GM10248 (cell line): ENCODE measurements at regions not wholly inside any gene's neighbourhood (a gene's known extent, or its start where the extent isn't known, plus 50 kb on each side); places are given as distances from the start of the nearest gene placed in this dataset.

Source experiments
- CTCF ChIA-PET: fragments of 300-600 bp; sonication (Branson Sonifier 250); formaldehyde crosslinking; extraction: SDS; loops from one replicate; lab custom pipeline; 2021; ENCODE audit warnings: antibody characterized with exemption; lab: Yijun Ruan, JAX
- POLR2A ChIA-PET: fragments of 350-650 bp; sonication (Branson Sonifier 250); formaldehyde crosslinking; extraction: SDS; loops from one replicate; lab custom pipeline; 2020; ENCODE audit warnings: antibody characterized with exemption; lab: Yijun Ruan, JAX
- DNase-seq: peaks from one replicate; pipeline ENCODE4 v3.0.0; 2012; ENCODE audit errors: extremely low spot score
- TF ChIP-seq, protein P1 (sequence below): IDR thresholded peaks from 2 replicates; pipeline ENCODE4 v1.5.1; 2012; ENCODE audit warnings: mild to moderate bottlenecking, low read depth; ENCODE audit errors: extremely low read depth, missing control alignments, control extremely low read depth

DNA sequence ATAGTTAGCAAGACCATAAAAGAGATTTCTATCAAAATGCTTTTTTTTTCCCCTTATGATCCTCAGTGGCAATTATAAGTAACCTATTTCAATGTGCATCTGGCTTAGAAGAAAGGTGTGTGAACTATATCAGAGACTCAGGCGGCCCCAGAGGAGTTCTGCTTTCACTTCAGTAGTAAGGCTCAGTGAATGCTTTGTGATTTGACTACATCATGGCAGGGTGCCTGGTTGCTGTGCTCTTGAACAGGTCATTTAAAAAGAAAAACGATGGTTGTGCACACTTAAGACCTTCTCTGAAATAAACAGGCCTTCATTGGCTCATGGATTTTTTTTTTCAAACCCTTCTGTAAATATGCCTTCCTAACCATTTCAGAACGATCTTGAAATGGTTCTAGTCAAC lies 400.4 kb upstream of the RARB start:
- ChIA-PET CTCF (no interaction called here), POLR2A (no interaction called here)
- TF ChIP-seq, protein P1, sequence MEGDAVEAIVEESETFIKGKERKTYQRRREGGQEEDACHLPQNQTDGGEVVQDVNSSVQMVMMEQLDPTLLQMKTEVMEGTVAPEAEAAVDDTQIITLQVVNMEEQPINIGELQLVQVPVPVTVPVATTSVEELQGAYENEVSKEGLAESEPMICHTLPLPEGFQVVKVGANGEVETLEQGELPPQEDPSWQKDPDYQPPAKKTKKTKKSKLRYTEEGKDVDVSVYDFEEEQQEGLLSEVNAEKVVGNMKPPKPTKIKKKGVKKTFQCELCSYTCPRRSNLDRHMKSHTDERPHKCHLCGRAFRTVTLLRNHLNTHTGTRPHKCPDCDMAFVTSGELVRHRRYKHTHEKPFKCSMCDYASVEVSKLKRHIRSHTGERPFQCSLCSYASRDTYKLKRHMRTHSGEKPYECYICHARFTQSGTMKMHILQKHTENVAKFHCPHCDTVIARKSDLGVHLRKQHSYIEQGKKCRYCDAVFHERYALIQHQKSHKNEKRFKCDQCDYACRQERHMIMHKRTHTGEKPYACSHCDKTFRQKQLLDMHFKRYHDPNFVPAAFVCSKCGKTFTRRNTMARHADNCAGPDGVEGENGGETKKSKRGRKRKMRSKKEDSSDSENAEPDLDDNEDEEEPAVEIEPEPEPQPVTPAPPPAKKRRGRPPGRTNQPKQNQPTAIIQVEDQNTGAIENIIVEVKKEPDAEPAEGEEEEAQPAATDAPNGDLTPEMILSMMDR, result no peak
- DNase-seq, result no peak

DNA sequence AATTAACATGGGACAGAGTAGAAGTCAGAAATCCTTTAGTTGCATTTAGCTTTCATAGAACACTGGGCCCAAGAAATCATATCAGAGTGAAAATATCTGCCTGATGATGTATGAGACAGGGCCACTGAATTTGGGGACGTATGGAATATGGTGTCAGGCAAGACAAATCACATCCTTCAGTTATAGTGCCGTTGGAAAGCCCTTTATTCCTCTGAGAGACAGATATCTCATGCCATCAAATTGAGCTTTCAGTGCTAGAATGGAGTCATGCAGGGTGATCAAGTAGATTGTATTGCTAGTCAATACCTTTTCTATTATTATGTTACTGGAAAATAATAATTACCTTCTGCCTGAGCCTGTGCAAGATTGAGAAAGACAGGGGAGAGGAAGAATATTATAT lies 398.2 kb upstream of the RARB start:
- ChIA-PET CTCF (interaction anchor here (0.8 kb wide), 1 partner anchor 256 kb away, joined by 3 read pairs; no protein-coding TSS in a partner anchor), POLR2A (no interaction called here)
- DNase-seq, result no peak
- TF ChIP-seq, protein P1, result no peak

DNA sequence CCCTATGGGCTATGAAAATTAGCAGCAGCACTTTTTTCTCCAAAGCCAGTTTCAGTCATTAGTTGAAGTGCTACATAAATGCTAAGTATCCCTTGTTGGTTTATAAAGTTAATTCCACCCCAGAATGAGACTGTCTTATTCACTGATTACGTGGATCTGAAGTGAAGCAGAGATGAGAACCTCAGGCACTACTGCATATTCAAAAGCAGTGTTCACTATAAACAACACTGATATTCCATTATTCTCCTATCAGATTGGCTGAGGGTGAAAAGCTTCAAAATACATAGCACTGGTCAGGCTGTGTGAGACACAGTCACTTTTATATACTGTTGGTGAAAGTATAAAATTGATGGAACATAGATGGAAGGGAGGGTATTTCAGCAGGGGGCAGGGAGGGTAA lies 395.7 kb upstream of the RARB start:
- TF ChIP-seq, protein P1, result no peak
- POLR2A ChIA-PET, result no interaction called here
- DNase-seq, result no peak
- CTCF ChIA-PET, result interaction anchor here (0.8 to 4.4 kb wide), 10 partner anchors 9 to 122 kb away, joined by 3 to 35 read pairs (median 4); no protein-coding TSS in a partner anchor

DNA sequence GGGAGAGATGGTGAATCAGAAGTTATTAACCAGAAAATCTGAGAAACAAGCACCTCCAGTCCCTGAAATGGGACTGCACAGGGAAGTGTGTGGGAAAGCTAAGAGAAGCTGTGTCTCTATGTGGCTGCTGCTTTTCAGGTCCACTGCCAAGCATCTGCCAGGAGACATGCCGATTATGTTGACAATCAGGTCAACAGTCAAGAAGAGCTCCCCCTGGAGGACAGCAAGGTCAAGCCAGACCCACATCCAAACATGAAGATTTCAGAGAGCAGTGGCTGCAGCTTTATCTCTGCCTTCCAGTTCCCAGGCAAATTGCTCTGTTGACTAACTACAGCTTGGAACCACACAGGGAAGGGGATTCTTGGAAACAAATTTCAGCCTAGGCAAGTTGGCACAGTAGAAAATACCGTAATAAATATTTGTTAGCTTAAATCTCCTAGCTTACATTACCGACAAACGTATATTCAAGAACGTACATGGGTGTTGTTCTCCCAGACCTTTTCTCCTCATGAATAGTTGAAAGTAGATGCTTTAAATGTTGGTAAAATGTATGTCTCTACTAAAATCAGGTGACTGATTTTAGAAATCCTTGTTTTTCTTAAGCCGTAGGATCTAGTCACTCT lies 394.5 kb upstream of the RARB start:
- TF ChIP-seq, protein P1, result peak; percentile 39
- ChIA-PET POLR2A (no interaction called here), CTCF (interaction anchor here (0.8 to 4.4 kb wide), 29 partner anchors 9 to 464 kb away, joined by 3 to 35 read pairs (median 4); no protein-coding TSS in a partner anchor)
- peak; percentile 37 for DNase-seq

DNA sequence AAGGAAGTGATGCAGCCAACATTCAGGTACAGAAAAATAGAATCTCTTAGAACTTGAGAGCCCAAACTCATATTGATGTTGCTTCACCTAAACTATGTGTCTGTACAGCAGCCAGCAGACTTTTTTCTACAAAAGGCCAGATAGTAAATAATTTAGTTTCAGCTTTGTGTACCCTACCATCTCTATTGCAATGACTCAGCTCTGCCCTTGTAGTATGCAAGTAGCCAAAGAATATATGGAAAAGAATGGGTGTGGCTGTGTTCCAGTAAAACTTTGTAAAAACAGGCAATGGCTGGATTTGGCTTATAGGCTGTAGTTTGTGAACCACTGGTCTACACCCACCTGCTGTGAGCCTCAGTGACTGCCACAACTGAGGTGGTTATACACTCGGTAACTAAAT lies 392.5 kb upstream of the RARB start:
- POLR2A ChIA-PET, result no interaction called here
- TF ChIP-seq, protein P1, result no peak
- DNase-seq, result no peak
- CTCF ChIA-PET, result interaction anchor here (2.8 to 4.4 kb wide), 2 partner anchors 12 to 19 kb away, joined by 11 to 35 read pairs; no protein-coding TSS in a partner anchor

DNA sequence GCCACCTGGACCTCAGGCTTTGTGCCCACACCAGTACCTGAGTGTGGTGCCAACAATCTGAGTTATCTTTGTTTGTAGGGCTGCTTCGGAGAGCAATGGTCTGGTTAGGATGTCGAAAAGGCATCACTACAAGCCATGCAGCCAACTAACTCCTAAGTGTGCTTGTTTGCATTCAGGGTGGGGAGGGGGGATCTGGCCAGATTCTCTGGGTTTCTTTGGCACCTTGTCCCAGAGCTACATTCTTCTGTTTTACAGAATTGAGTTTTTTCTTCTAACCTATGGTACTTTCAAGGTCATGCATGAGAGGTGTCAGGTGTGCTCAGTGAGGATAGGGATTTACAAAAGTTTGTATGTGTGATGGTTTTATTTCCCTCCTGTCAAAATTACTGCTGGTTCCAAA lies 391.4 kb upstream of the RARB start:
- no peak for DNase-seq
- ChIA-PET CTCF (interaction anchor here (0.8 to 2.0 kb wide), 3 partner anchors 8 to 271 kb away, joined by 3 to 4 read pairs (median 3); no protein-coding TSS in a partner anchor), POLR2A (no interaction called here)
- TF ChIP-seq, protein P1, result no peak
